Bronchial epithelial cell (primary cell): ENCODE measurements at regions not wholly inside any gene's neighbourhood (a gene's known extent, or its start where the extent isn't known, plus 50 kb on each side); places are given as distances from the start of the nearest gene placed in this dataset.

Experiments
- DNase-seq: peaks from one replicate; pipeline ENCODE4 v3.0.0-alpha.2; 2010; ENCODE audit warnings: low read depth
- FAIRE-seq: peaks from 2 replicates; lab custom pipeline; 2011; peaks lifted over from hg19 to GRCh38; lab: Jason Lieb, UNC
- H3K27me3 ChIP-seq: 2 replicates; pipeline ENCODE4 v1.5.1; 2011; ENCODE audit warnings: low read length; ENCODE audit not compliant: control insufficient read depth, insufficient read depth
- H3K36me3 ChIP-seq: 2 replicates; pipeline ENCODE4 v1.5.1; 2011; ENCODE audit warnings: low read length; ENCODE audit not compliant: control insufficient read depth, insufficient read depth
- H3K4me3 ChIP-seq: 2 replicates; pipeline ENCODE4 v1.5.1; 2011; ENCODE audit warnings: mild to moderate bottlenecking, low read depth, low read length, control low read depth
- CTCF ChIP-seq: IDR thresholded peaks from 2 replicates; pipeline ENCODE4 v1.5.1; 2011; ENCODE audit warnings: mild to moderate bottlenecking, moderate library complexity, low read length, control low read depth, inconsistent platforms; ENCODE audit not compliant: insufficient read depth, severe bottlenecking

- TF ChIP-seq CTCF = no peak
- no peaks in the 10 kb centered on the region for H3K27me3 ChIP-seq
- FAIRE-seq (no peak), DNase-seq (no peak)
- no peaks in the 10 kb centered on the region for H3K36me3 ChIP-seq
- H3K4me3 ChIP-seq = no peak overlapping the region
These were observed 379.5 kb upstream of the USP24 start for GRCh38 chr1:55594701-55595100.

GRCh38 chr1:55593298-55593697 is 378.1 kb upstream of the USP24 start:
- H3K27me3 ChIP-seq = no peaks in the 10 kb centered on the region
- no peak for TF ChIP-seq CTCF
- DNase-seq (no peak), FAIRE-seq (no peak)
- H3K36me3 ChIP-seq = no peaks in the 10 kb centered on the region
- no peak overlapping the region for H3K4me3 ChIP-seq

- no peaks in the 10 kb centered on the region for H3K36me3 ChIP-seq
- DNase-seq = no peak
- H3K27me3 ChIP-seq = no peaks in the 10 kb centered on the region
- H3K4me3 ChIP-seq = no peak overlapping the region
- no peak for TF ChIP-seq CTCF
- no peak for FAIRE-seq
These were observed 377.0 kb upstream of the USP24 start for GRCh38 chr1:55592122-55592521.

- no peak for TF ChIP-seq CTCF
- DNase-seq (peak; percentile 35), FAIRE-seq (no peak)
- H3K36me3 ChIP-seq = no peaks in the 10 kb centered on the region
- H3K27me3 ChIP-seq = no peaks in the 10 kb centered on the region
- no peak overlapping the region for H3K4me3 ChIP-seq
These were observed 374.6 kb upstream of the USP24 start for GRCh38 chr1:55589671-55590297.

- no peak for TF ChIP-seq CTCF
- DNase-seq (no peak), FAIRE-seq (no peak)
- H3K27me3 ChIP-seq = no peaks in the 10 kb centered on the region
- no peak overlapping the region for H3K4me3 ChIP-seq
- no peaks in the 10 kb centered on the region for H3K36me3 ChIP-seq
These were observed 373.1 kb upstream of the USP24 start for GRCh38 chr1:55588309-55588708.

- Histone ChIP-seq H3K4me3 (no peak overlapping the region), H3K27me3 (no peaks in the 10 kb centered on the region), H3K36me3 (no peaks in the 10 kb centered on the region)
- DNase-seq (no peak), FAIRE-seq (no peak)
- no peak for TF ChIP-seq CTCF
These were observed 371.6 kb upstream of the USP24 start for GRCh38 chr1:55586771-55587170.
